ENCODE measurements at regions not wholly inside any gene's neighbourhood (a gene's known extent, or its start where the extent isn't known, plus 50 kb on each side); places are given as distances from the start of the nearest gene placed in this dataset.
"Not testable (repeated sequence)": the region's sequence is repeated elsewhere in the genome, so short reads cannot be mapped to it uniquely, and the experiment has no call there.

DNA sequence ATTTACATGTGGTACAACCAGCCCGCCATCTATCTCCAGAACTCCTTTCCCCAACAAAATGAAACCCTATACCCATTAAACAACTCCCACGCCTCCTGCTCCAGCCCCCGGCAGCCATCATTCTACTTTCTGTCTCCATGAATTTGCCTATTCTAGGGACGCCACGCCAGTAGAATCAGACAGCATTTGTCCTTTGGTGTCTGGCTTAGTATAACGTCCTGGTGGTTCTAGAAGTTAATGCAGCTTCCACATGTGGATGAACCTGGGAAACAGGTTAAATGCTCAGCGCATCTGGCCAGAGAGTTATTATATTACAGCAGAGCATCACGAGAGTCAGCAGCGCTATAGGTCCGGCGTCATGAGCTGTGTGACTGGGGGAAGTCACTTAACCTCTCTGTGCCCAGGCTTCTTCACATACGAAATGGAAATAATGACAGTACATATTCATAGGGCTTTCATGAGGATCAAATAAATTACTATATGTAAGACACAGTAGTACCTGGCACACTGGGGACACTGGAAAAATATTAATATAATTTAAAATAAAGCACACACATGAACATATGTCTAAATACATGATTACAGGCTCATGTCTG is 178.7 kb upstream of the TAB2 start:
- TF ChIP-seq, protein P1, sequence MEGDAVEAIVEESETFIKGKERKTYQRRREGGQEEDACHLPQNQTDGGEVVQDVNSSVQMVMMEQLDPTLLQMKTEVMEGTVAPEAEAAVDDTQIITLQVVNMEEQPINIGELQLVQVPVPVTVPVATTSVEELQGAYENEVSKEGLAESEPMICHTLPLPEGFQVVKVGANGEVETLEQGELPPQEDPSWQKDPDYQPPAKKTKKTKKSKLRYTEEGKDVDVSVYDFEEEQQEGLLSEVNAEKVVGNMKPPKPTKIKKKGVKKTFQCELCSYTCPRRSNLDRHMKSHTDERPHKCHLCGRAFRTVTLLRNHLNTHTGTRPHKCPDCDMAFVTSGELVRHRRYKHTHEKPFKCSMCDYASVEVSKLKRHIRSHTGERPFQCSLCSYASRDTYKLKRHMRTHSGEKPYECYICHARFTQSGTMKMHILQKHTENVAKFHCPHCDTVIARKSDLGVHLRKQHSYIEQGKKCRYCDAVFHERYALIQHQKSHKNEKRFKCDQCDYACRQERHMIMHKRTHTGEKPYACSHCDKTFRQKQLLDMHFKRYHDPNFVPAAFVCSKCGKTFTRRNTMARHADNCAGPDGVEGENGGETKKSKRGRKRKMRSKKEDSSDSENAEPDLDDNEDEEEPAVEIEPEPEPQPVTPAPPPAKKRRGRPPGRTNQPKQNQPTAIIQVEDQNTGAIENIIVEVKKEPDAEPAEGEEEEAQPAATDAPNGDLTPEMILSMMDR (IDR thresholded peaks at IDR 0.05; ENCODE audit: low read length, missing control alignments) = no peak
- H3K4me3 ChIP-seq (replicated peaks; ENCODE audit: low read depth, low read length) = no peak overlapping the region
- no peak for DNase-seq (ENCODE audit: low read depth)

DNA sequence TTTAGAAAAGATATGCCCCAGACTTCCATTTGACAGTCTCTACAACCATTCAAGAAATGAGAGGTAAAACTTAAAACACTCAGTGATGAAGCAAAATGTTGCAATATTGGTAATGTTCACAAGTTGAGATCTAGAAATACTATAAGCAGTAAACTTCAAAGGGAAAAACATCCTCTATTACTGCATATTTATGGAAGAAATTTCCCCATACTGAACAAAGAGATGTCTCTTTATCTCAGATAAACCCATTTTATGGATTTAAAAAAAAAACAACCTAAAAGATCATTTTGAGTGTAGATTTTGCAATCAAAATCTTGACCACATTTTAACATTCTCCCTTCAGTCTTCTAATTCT is 177.8 kb upstream of the TAB2 start:
- no peak overlapping the region for H3K4me3 ChIP-seq (replicated peaks; ENCODE audit: low read depth, low read length)
- TF ChIP-seq, protein P1 (IDR thresholded peaks at IDR 0.05; ENCODE audit: low read length, missing control alignments) = no peak
- no peak for DNase-seq (ENCODE audit: low read depth)

DNA sequence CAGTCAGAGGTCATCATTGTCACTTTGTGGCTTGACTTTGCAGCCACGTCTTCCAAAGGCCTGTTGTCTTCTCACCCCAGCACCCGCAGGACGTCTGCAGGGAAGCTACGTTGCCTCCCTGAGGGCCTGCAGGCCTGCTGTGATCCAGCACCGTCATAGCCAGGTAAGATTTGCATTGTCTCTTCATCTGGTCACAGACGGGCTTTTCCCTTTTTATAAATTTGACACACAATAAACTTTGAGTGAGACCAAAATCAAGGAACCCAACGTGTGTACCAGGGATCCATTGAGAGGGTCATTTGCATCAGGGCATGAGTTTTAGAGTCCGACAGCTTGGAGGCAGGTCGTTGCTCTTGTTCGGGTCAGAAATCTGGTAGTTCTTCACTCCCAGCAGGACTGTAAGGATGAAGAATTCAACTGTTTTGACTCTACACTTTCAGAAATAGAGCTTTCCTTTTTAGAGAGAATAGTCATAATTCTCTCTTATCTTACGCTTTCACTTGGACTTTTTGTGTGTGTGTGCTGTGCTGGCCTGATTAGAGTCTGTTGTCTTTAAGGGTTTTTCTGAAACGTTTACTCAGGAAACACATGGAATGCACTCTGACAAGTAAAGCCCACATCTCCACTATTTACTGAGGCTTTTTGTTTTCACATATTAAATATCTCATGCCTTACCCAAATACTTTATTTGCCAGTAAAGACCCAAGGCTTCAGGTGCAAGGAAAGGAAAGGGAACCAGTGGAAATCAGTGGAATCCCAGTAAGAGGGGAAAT is 177.2 kb upstream of the TAB2 start:
- TF ChIP-seq, protein P1 (IDR thresholded peaks at IDR 0.05; ENCODE audit: low read length, missing control alignments) = no peak
- H3K4me3 ChIP-seq (replicated peaks; ENCODE audit: low read depth, low read length) = no peak overlapping the region
- no peak for DNase-seq (ENCODE audit: low read depth)

DNA sequence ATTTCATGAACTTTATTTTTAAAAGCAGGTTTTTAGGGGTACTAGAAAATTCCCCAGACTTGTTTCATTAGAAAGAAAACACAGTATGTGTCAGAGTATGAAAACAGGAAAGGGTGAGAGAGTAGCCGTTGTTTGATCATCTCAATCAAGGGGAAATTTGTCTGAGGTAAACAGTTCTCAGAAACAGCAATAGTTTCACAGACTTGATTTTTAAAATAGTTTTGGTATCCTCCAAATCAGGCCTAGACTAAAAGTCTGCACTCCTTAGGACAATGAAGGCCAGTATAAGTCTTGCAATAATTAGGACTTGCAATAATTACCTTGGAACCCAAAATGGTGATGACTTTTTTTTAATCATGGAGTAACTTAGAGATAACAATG is 176.6 kb upstream of the TAB2 start:
- TF ChIP-seq, protein P1 (IDR thresholded peaks at IDR 0.05; ENCODE audit: low read length, missing control alignments) = no peak
- no peak for DNase-seq (ENCODE audit: low read depth)
- H3K4me3 ChIP-seq (replicated peaks; ENCODE audit: low read depth, low read length) = no peak overlapping the region

DNA sequence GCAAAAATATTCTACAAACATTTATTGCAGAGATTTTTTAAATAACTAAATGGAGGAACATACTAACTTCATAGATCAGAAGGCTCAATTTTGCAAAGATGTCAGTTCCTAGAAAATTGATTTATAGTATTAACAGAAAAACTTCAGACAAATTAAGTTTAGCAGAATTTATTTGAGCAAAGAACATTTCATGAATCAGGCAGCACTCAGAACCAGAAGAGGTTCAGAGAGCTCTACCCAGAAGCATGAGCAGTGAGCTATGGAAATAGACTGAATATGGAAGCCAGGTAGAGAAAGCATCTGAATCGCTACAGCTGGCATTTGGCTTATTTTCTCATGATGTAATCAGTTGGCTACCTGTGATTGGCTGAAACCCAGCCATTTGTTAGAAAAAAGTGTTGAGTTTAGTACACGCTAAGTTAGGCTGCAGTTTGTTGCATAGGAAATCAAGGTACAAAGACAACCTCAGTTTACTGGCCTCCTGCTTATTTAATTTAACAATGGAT is 174.5 kb upstream of the TAB2 start:
- no peak for DNase-seq (ENCODE audit: low read depth)
- H3K4me3 ChIP-seq (replicated peaks; ENCODE audit: low read depth, low read length) = no peak overlapping the region
- TF ChIP-seq, protein P1 (IDR thresholded peaks at IDR 0.05; ENCODE audit: low read length, missing control alignments) = no peak

DNA sequence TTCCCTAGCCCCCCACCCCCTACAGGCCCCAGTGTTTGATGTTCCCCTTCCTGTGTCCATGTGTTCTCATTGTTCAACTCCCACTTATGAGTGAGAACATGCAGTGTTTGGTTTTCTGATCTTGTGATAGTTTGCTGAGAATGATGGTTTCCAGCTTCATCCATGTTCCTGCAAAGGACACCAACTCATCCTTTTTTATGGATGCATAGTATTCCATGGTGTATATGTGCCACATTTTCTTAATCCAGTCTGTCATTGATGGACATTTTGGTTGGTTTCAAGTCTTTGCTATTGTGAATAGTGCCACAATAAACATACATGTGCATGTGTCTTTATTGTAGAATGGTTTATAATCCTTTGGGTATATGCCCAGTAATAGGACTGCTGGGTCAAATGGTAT is 171.7 kb upstream of the TAB2 start:
- DNase-seq (ENCODE audit: low read depth); H3K4me3 ChIP-seq (replicated peaks; ENCODE audit: low read depth, low read length): not testable (repeated sequence)

DNA sequence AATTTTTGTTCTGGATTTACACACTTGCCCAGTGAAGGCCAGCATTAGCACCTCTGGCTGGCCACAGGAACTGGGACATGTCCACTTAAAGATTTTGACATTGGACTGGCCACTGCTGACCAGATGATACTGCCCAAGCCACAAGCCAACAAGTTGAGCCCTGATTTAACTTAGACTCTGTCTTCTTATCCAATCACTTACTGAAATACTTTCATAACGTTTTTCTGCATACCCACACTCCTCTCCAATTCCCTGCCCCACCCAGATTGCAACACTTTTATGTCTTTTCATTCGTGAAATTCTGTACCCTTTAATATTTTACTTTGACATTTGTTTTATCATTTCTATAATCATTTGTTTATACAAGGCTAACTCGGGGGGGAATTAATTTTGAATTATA is 170.3 kb upstream of the TAB2 start:
- no peak overlapping the region for H3K4me3 ChIP-seq (replicated peaks; ENCODE audit: low read depth, low read length)
- no peak for DNase-seq (ENCODE audit: low read depth)
- TF ChIP-seq, protein P1 (IDR thresholded peaks at IDR 0.05; ENCODE audit: low read length, missing control alignments) = no peak
